SK-N-SH treated with all-trans-retinoic acid at 6 μM for 48 hours (cell line): ENCODE measurements at regions not wholly inside any gene's neighbourhood (a gene's known extent, or its start where the extent isn't known, plus 50 kb on each side); places are given as distances from the start of the nearest gene placed in this dataset.

Experiments
- OSR1 ChIP-seq: fragments of 250-450 bp; sonication (Bioruptor Pico); IDR thresholded peaks from 2 replicates; pipeline ENCODE4 v1.8.0; 2022; ENCODE audit warnings: moderate library complexity, mild to moderate bottlenecking, inconsistent platforms
- PPARA ChIP-seq: fragments of 250-450 bp; sonication (Bioruptor Pico); IDR thresholded peaks from 2 replicates; pipeline ENCODE4 v1.5.0; 2020; ENCODE audit warnings: mild to moderate bottlenecking, borderline replicate concordance
- TCF4 ChIP-seq: fragments of 250-450 bp; sonication (Bioruptor Pico); IDR thresholded peaks from 2 replicates; pipeline ENCODE4 v1.8.0; 2021; ENCODE audit warnings: mild to moderate bottlenecking, moderate library complexity, borderline replicate concordance
- ZFP30 ChIP-seq: fragments of 450-650 bp; formaldehyde crosslinking; IDR thresholded peaks from 2 replicates; pipeline ENCODE4 v1.5.0; 2022; ENCODE audit warnings: mild to moderate bottlenecking, moderate library complexity

GRCh38 chr11:104372111-104372510 lies 208.2 kb upstream of the PDGFD start:
- TF ChIP-seq ZFP30 (CRISPR knock-in tag), result no peak
- no peak for TF ChIP-seq PPARA (CRISPR knock-in tag)
- TF ChIP-seq OSR1 (CRISPR knock-in tag), result no peak
- TF ChIP-seq TCF4 (CRISPR knock-in tag), result no peak
